Activated CD4-positive, alpha-beta T cell treated with anti-CD3 and anti-CD28 coated beads for 24 hours (primary cell): ENCODE measurements at regions not wholly inside any gene's neighbourhood (a gene's known extent, or its start where the extent isn't known, plus 50 kb on each side); places are given as distances from the start of the nearest gene placed in this dataset.

ENCODE experiments used
- DNase-seq, 2 donors: peaks; one replicate each; pipeline ENCODE4 v3.0.0-alpha.2; 2020; ENCODE audit warnings: low read depth in 2 of 2

- no peak for DNase-seq
Measured at GRCh38 chr3:137061186-137061585, 103.4 kb downstream of the IL20RB start.

DNA sequence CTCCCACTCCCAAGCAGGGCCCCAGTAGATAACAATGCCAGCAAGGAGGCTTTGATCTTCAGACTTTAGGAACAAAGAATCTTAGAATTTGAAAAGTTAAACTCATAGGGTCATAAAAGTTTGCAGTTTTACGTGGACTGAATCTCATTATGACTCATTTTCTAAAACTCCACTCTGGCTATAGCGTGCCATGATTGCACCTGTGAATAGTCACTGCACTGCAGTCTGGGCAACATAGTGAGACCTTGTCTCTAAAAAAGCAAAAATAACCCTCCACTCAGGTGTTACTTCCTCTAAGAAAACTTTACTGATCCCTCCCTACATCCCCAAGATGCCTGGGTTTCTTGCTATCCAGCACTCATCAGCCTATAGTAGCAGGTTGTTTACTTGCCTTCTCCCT lies 104.5 kb downstream of the IL20RB start:
- no peak for DNase-seq

GRCh38 chr3:137065381-137065780 lies 107.6 kb downstream of the IL20RB start:
- no peak for DNase-seq

- no peak for DNase-seq
Measured at GRCh38 chr3:137066092-137066491, 108.3 kb downstream of the IL20RB start.

DNA sequence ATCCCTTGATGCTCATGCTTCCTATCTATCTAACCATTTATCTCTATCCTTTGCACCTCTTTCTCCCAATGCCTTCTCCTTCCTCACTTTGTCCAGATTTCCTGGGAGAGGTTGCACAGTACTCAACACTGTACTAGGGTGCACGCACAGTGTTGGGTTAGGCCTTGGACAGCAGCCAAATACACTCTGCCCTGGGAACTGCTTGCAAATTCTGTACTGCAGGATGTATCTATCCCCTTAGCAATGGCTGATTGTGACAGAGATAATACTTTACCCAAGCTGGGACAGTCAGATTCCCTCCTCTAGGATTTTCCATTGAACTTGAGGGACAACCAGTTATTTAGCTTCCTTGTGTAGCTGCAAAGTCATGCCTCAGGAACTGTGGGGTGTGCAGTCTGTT lies 113.3 kb downstream of the IL20RB start:
- no peak for DNase-seq

DNA sequence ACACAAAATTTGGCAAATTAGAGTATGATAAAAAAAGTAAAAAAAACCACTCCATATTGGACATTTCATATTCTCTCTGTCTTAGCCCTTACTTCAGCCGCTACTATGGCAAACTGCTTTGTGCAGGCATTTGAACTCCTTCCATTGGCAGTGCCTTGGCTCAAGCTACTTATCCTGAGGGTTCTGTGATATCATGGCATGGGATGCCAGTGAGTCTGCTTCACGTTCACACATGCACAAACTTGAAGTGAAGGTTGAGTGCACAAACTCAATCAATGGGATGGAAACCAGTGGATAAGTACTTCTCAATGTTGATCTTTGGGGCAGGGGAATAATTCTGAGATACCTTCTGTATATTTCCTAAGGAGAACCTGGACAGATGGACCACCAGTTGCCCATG lies 117.2 kb downstream of the IL20RB start:
- no peak for DNase-seq

DNA sequence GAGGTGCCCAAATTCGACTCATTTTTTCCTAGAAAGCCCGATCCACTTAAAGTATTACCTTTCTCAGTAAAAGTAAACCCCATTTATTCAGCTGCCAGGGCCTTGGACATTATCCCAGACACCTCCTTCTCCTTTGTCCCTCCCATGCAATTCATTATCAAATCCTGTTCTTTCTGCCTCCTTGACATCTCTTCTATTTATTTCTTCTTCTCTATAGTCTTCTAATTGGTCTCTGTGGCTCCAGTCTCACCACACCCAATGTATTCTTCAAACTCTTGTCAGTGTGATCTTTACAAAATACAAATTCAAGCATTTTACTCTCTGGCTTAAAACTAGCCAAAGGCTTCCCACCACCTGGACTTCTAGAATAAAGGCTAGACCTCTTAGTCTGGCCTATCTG lies 120.3 kb downstream of the IL20RB start:
- DNase-seq = no peak

GRCh38 chr3:137079571-137079970 lies 121.8 kb downstream of the IL20RB start:
- no peak for DNase-seq

GRCh38 chr3:137081711-137082110 lies 123.9 kb downstream of the IL20RB start:
- DNase-seq = no peak

GRCh38 chr3:137082763-137083162 lies 125.0 kb downstream of the IL20RB start:
- no peak for DNase-seq

DNA sequence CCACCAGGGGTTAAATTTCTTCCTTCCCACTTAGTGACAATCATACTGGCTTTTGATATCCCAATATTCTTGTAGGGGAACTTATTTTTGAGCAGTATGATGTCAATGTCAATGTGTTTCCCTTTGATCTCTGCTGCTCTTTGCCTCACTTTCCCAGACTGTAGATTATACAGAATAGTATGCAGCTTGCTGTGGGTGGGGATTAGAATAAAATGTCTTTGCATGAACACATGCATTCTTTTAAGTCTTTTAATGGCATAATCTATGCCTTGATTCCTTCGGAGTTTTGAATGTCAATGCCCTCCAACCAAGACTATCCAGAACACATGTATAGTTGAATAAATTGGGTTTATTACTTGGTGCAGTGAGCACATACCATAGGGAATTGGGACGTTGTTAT lies 125.5 kb downstream of the IL20RB start:
- no peak for DNase-seq

GRCh38 chr3:137084586-137084985 lies 126.8 kb downstream of the IL20RB start:
- no peak for DNase-seq

- DNase-seq = no peak
Measured at GRCh38 chr3:137097386-137097785, 139.6 kb downstream of the IL20RB start.

DNA sequence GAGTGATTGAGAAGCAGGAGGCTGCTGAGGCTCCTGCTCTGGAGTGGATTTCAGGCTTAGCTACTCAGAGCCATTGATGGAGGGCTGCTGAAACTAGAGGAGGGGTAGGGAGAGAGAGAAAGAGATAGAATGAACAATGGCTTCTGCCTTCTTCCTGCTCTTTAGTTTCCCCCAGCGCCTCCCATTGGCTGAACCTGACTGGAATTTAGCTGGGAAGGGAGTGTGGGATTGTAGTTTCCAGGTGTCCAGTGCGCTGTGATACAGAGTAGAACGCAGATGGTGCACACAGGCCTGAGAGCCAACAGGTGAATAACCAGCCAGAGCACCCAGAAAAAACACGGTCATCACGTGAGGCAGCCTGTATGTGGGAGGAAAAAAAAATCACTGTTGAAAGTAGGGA lies 140.1 kb downstream of the IL20RB start:
- no peak for DNase-seq

GRCh38 chr3:137099364-137100219 lies 141.8 kb downstream of the IL20RB start:
- no peak for DNase-seq

- no peak for DNase-seq
Measured at GRCh38 chr3:137100326-137100725, 142.5 kb downstream of the IL20RB start.

- no peak for DNase-seq
Measured at GRCh38 chr3:137103739-137104138, 146.0 kb downstream of the IL20RB start.

GRCh38 chr3:137105277-137105977 lies 147.6 kb downstream of the IL20RB start:
- peak in 1 of 2 donors; percentile 6 for DNase-seq

GRCh38 chr3:137106612-137107240 lies 148.9 kb downstream of the IL20RB start:
- DNase-seq = no peak

- no peak for DNase-seq
Measured at GRCh38 chr3:137108699-137109440, 151.1 kb downstream of the IL20RB start.

DNA sequence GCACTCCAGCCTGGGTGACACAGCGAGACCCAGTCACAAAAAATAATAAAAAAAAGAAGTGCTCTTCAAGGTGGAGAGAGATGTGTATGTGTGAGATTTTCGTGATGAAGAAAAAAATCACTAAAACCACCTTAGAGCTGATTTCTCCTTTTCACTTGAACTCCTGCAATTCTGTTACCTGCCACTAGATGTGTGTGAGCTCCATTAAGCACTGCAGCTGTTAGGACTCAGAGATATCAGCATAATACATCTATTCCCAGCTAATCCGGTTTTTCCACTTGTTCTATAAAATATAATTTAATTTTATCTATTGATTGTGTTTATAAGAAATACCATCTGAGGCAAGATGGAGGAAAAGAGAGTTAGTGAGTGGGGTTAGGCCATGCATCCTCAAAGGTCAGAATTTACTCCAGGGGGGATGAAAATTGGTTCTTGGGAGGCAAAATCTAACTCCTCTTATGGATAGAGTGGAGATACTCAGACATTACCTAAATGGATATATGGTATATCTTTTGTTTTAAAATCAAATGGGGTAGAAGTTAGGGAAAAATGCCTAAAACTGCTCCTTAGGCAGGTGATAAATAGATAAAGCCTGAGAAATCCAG lies 152.7 kb downstream of the IL20RB start:
- DNase-seq = no peak

GRCh38 chr3:137111497-137111896 lies 153.7 kb downstream of the IL20RB start:
- DNase-seq = no peak
